GM18520 (cell line): ENCODE measurements at regions not wholly inside any gene's neighbourhood (a gene's known extent, or its start where the extent isn't known, plus 50 kb on each side); places are given as distances from the start of the nearest gene placed in this dataset.
"Not testable (repeated sequence)": the region's sequence is repeated elsewhere in the genome, so short reads cannot be mapped to it uniquely, and the experiment has no call there.

ENCODE experiments used
- ATAC-seq: cut with Tn5 transposase; IDR thresholded peaks from one replicate; pipeline ENCODE4 v1.9.1; 2021; ENCODE audit not compliant: unreplicated experiment

DNA sequence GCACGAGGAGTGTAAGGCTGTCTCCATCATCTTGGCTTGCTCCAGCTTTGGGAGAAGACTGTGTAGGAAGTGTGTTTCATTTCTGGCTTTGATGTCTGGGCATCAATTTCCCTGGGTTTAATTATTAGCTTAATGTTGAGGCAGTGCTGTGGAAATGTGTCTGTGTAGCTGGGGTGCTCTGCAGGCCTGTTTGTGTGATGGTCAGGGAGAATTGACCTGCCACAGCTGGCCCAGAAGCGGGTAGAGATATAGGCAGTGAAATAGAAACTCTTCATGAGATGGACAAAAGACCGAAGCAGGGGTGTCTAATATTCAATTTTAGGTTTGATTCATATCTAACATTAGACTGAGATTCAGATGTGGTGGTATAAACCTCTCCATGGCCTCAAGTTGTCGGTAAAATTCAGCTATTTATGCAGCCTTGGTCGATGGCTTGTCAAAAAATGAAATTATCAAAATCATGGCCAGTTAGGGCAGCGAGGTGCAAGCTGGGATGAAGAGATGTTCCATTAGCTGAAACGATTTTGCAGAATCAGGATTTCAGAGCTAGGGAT, 95.3 kb upstream of the SNX9 start:
- ATAC-seq = no peak

DNA sequence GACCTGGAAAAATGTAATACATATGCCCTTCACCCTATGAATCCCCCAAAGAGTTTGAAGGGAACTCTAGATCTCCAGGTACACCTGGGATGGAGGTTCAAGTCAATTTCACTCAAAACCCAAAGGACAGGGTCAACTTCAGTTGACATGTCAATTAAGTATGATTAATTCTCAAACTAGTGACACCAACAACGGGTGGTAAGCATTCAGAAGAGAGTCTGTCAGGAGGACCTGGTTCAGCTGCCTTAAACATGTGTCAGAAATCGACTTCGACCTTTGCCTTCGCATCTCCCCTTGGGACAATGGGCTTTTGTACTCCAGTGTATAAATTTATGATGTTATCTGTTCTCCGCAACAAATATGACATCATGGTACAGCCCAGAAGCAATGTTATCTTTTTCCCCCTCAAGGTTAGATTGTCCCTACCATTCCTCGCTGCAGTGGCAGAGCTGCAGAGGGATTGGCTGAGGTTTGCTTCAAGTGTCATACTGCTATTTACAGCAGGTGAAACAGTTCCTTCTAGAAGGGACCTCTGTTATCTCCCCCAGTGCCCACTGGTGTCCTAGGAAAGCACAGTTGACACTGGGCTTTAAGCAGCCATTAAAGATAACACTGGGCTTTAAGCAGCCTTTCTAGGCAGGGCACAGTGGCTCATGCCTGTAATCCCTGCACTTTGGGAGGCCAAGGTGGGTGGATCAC, 94.7 kb upstream of the SNX9 start:
- ATAC-seq = no peak

DNA sequence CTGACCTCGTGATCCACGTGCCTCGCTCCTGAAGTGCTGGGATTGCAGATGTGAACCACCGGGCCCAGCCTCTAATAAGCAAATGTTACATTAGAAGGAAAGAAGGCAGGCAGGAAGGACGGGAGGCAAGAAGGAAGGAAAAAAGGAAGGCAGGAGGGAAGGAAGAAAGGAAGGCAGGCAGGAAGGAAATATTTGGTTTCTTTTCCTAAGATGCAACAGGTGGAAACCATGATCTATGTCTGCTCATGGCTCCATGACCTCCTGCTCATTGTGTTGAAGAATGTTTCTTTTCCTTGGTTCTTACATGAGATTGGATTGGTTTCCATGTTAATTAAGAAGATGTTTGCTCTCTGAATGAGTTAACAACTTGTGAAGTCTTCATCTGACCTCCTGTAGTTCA, 91.8 kb upstream of the SNX9 start:
- no peak for ATAC-seq

DNA sequence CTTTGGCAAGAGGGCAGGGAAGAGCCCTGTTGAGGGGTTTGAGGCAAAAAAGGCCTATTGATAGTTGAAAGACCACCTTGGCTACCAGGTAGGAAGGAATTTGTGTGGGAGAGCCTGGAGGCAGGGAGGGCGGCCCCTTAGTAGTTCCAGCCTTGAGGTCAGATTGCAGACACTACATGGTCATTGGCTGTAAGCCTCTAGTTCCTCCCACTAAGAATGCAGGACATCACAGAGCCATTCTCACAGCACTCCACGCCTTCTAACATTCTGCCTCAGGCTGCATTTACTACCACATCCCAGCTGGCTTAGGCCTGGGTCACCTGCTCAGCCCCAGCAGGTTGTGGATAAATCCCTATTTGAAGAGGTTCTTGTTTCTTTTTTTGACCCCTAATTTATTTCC, 91.0 kb upstream of the SNX9 start:
- ATAC-seq = no peak

DNA sequence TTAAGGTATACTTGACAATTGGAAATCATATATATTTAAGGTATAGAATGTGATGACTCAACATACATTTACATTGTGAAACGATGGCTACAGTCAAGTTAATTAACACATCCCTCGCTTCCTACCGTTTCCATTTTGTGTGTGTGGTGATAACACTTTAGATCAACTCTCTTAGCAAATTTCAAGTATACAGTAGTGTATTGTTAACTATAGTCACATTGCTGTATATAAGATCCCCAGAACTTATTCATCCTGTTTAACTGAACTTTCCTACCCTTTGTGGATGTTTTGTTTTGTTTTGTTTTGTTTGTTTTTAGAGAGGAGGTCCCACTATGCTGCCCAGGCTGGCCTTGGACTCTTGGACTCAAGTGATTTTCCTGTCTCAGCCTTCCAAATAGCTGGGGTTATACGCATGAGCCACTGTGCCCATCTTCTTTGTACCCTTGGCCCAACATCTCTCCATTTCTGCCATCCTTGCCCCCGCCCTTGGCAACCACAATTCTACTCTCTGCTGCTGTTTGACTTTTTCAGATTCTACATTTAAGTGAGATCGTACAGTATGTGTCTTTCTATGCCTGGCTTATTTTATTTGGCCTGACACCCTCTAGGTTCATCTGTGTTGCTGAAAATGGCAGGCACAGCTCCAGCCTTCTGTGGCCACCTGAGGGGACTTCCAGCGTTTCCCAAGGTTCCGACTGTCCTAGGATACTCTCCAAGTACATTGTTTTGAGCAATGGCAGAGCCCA, 90.5 kb upstream of the SNX9 start:
- no peak for ATAC-seq

DNA sequence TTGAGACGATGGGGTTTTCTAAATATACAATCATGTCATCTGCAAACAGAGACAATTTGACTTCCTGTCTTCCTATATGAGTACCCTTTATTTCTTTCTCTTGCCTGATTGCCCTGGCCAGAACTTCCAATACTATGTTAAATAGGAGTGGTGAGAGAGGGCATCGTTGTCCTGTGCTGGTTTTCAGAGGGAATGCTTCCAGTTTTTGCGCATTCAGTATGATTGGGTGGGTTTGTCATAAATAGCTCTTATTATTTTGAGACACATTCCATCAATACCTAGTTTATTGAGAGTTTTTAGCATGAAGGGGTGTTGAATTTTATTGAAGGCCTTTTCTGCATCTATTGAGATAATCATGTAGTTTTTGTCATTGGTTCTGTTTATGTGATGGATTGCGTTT, 86.5 kb upstream of the SNX9 start:
- ATAC-seq = not testable (repeated sequence)

DNA sequence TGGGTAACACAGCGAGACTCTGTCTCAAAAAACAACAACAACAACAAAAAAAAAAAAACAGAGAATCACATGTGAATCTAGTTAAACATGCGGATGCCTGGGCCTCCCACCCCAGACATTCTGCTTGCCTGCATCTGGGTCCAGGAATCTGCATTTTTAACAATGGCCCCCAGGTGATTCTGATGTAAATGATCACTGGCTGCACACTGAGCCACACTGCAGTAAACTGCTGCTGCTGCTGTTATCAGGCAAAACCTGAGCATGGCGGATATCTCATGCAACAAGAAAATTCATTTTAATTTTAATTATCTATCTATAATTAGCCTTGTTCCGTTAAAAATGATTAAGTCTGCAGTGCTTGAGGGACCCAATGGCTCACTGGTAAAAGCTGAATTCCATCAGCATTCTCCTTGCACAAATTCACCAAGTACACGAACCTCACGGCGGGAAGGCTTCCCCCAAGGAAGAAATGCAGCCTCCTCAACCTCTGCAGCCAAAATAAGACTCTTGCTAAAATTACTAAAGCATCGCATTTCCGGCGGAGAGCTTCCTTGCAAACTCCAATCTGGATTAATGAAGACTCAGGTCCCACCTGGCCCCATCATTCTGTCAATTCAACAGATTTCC, 81.6 kb upstream of the SNX9 start:
- ATAC-seq = no peak

DNA sequence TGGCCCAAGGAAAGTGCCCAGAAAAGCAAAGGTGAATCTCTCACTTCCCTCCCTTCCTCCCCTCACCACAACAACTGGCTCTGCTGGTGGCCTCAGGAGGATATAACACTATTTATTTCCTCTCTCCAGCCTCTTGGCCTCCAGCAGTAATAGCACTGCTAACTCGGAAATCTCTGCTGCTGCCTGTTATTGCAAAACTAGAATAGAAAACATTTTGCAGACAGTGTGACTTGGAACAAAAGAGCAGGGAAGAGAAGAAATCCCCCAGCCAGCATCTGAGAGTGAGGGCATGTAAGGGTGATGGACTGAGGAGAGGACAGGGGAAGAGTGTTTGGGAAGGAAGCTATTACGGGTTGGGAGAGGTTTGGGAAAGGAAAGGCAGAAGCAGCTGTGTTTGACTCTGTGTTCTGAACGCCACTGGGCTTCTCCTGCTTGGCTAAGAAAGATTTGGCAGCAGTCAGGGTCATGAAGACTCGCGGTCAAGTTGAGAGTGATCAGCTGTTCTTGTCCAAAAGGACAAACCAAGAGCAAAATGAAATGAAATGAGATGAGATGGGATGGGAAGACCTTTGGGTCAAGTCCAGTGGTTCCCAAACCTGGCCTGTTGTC, 81.0 kb upstream of the SNX9 start:
- ATAC-seq = no peak

DNA sequence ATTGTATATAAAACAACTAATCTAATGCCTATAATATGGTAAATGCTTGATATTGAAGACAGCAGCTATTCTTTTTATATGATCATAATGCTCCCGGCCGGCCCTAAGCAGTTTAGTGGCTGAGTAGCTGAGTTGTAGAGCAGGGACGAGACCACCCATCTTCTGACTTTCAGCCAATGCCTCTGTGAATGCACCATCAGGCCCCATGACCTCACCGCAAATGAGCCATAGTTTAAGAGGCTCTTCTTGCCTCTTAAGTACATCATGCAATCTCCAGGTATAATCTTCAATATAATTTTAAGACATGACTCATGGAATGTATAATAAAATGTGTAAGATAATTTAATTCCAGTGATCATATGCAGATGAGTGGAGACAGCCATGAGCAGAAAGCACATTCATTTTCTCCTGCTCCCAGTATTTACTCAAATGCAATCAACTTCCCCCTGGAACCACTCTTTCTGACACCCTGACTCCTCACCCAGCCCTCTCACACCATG, 78.9 kb upstream of the SNX9 start:
- ATAC-seq = no peak

DNA sequence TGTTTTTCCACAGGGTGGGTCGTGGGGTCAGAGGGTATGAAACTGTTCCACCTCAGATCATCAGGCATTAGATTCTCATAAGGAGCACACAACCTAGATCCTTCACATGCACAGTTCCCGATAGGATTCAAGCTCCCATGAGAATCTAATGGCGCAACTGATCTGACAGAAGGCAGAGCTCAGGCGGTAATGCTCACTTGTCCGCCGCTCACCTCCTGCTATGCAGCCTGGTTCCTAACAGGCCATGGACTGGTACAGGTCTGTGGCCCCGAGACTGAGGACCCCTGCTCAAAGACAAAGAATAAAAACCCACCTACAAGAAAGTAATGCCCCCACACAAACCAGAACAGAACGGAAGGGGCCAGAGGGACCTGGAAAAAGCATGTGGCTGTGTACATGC, 76.1 kb upstream of the SNX9 start:
- ATAC-seq = no peak

DNA sequence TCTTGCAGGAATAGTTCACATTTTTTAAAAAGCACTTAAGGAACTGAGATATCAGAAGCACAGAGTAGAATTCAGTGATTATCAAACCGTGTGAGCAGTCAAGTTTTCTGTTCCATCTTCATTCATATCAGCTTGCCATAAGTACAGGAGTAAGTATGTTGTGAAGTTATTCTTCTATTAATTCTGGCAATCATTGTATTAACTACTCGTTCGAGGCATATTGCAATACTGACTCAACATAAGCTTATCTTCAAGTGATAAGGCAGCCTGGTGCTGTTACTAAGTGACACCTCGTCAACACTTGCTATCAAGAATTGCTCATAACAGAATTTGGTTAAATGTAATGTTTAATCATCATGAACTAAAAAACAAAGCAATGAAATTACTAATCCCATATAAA, 75.7 kb upstream of the SNX9 start:
- no peak for ATAC-seq

DNA sequence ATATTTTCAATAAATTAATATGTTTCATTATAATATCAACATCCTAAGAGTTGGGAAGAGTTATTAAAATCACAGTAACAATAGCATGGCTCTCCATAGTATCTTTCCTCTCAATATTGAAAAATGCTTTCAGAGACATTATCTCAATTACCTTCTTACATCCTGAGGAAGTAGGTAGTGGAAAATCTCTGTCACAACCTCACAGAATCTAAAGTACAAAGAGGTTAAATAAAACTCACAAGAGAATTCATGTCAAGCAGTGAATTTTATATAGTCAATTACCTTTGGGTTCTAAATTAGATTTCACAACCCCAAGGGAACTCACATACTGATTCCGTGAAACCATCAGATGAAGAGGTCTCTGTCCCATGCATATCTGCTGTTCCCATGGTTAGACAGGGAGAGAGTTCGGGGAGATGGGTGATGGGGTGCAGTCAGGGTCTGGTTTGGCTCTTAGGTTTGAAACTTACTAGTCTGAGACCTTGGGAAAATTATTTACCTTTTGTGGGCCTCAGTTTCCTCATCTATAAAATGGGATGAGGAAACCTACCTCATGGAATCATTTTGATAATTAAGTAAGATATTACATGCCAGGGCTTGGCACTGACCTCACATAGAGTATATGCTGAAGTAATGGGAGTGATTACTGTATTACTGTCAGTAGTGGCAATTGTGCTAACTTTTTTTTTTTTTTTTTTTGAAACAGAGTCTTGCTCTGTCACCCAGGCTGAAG, 74.0 kb upstream of the SNX9 start:
- no peak for ATAC-seq

DNA sequence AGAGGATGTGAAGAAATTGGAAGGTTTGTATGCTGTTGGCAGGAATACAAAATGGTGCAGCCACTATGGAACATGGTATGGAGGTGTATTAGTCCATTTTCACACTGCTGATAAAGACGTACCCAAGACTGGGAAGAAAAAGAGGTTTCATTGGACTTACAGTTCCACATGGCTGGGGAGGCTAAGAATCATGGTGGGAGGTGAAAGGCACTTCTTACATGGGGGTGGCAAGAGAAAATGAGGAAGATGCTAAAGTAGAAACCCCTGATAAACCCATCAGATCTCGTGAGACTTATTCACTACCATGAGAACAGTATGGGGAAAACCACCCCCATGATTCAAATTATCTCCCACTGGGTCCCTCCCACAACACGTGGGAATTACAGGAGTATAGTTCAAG, 72.1 kb upstream of the SNX9 start:
- not testable (repeated sequence) for ATAC-seq

DNA sequence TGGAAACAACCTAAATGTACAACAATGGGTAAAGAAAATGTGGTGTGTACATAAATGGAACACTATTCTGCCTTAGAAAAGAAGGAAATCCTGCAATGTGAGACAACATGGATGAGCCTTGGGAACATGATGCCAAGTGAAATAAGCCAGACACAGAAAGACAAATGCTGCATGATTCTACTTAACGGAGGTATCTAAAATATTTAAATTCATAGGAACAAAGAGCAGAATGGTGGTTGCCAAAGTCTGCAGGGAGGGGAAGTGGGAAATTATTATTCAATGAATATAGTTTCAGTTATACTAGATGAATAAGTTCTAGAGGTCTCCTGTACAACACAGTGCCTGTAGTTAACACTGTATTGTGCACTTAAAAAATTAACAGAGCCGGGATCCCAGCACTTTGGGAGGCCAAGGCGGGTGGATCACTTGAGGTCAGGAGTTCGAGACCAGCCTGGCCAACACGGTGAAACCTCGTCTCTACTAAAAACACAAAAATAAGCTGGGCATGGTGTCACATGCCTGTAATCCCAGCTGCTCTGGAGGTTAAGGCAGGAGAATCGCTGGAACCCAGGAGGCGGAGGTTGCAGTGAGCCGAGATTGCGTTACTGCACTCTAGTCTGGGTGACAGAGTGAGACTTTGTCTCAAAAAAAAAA, 71.4 kb upstream of the SNX9 start:
- no peak for ATAC-seq

DNA sequence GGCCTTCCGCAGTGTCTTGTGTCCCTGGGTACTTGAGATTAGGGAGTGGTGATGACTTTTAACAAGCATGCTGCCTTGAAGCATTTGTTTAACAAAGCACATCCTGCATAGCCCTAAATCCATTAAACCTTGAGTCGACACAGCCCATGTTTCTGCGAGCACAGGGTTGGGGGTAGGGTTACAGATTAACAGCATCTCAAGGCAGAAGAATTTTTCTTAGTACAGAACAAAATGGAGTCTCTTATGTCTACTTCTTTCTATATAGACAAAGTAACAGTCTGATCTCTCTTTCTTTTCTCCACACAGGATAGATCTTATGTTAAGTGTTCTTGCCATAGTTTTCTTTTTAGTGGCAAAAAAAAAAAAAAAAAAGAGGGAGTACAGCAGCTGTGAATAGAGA, 70.2 kb upstream of the SNX9 start:
- ATAC-seq = not testable (repeated sequence)

DNA sequence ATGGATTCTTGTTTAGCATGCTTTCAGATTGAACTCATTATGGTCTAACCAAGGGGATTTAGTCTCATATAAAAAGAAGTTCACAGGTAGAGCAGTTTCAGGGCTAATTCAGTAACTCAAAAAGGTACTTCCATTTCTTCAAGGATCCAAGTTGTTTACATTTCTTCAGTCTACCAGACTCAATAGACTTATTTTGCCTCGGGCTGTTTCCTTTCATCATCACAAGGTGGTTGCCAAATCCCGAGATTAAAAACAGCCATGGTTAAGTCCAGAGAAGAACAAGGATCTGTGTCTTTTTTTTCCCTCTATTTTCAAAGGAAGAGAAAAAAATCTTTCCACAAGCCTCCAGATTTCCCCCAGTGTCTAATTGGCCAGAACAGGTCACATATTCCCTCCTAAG, 69.8 kb upstream of the SNX9 start:
- ATAC-seq = no peak

DNA sequence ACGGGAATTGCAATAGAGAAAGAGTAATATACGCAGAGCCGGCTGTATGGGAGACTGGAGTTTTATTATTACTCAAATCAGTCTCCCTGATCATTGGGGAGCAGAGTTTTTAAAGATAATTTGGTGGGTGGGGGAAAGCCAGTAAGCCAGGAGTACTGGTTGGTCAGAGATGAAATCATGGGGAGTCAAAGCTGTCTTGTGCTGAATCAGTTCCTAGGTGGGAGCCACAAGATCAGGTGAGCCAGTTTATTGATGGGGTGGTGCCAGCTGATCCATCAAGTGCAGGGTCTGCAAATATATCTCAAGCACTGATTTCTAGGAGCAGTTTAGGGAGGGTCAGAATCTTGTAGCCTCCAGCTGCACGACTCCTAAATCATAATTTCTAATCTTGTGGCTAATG, 69.2 kb upstream of the SNX9 start:
- not testable (repeated sequence) for ATAC-seq

DNA sequence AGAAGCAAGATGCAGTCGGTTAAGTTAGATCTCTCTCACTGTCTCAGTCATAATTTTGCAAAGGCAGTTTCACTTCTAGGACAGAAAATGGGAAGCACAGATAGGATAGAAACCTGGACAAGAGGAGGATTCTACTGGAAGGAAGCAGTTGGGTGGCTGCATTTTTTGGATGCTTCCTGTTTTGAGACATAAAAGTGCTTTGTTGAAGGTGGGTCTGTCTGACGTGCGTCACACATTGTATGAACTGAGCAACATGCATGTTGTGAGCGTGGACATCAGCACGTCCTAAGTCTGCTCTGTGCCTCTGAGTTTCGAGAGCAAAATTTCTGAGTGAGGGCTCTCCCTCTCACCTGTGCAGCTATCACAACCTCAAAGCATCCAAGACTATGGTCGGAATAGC, 68.7 kb upstream of the SNX9 start:
- ATAC-seq = no peak

DNA sequence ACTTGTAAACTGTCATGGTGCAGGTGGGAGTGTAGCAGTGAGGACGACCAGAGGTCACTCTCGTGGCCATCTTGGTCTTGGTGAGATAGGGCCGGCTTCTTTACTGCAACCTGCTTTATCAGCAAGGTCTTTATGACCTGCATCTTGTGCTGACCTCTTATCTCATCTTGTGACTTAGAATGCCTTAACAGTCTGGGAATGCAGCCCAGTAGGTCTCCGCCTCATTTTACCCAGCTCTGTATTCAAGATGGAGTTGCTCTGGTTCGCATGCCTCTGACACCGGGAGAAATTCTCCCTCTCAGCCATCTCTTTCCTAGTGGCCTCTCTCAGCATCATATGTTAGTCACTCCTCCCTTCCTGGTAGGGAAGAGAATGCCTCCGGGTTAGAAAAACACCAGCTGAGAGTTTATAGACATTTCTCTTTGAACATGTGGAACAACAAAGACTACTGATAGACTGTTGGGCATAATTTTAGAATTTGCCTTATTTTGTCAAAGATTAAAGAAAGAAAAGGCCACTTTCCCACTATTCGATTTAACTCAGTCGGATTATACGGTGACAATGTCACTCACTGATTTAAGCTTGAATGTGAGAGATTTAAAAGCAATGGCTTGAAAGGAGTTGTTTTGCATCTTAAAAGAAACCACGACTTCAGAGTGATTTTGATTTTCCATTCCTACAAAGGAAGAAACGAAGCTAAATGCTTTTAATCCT, 67.9 kb upstream of the SNX9 start:
- no peak for ATAC-seq
